ENCODE measurements at regions not wholly inside any gene's neighbourhood (a gene's known extent, or its start where the extent isn't known, plus 50 kb on each side); places are given as distances from the start of the nearest gene placed in this dataset.

DNA sequence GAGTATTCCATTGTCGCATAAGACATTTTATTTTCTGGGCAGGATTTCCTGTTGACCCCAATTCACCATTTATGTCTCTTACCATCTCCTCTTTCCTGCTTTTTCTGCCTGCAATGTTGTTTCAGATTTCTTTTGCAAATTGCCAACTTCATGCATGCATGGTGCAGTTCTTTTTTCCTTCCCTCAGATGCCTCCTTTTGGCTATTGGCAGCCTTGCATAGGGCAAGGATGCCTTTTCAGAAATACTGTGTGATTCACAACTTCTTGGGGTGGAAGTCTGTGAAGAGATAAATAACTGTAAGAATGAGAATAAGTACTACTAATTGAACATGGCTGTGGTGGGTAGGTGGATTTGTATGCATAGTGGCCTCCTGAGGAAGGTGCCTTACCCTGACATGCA is 116.7 kb downstream of the SOX4 start:
- CTCF ChIA-PET (ENCODE audit: partially characterized antibody): no interaction called here
- DNase-seq: no peak
- Histone ChIP-seq H3K27me3 (ENCODE audit: insufficient read depth, low read length) (no peaks in the 10 kb centered on the region), H3K4me1 (ENCODE audit: insufficient read depth, low read length) (no peaks in the 10 kb centered on the region), H3K4me3 (ENCODE audit: low read length in 2 of 2) (no peak overlapping the region), H3K36me3 (ENCODE audit: insufficient read depth, low read length) (no peaks in the 10 kb centered on the region), H3K27ac (ENCODE audit: low read depth, low read length) (no peak overlapping the region), H3K9me3 (ENCODE audit: control insufficient read depth in 1 of 2, low read length in 2 of 2) (no peaks in the 10 kb centered on the region)
- peaks cover 0 to 5% (median 0%) of the 10 kb centered on the region in 8 donors for H3K9me3 Mint-ChIP-seq
- no peaks in the 10 kb centered on the region for H3K36me3 Mint-ChIP-seq
- POLR2A ChIA-PET (ENCODE audit: partially characterized antibody): no interaction called here
- H3K4me3 Mint-ChIP-seq: no peak overlapping the region
- intact Hi-C loops (cut with micrococcal nuclease): no loop called here
- H3K27ac Mint-ChIP-seq: no peak overlapping the region
- peaks cover 1 to 2% of the 10 kb centered on the region in 2 donors for H3K27me3 Mint-ChIP-seq
- H3K4me1 Mint-ChIP-seq: no peaks in the 10 kb centered on the region

DNA sequence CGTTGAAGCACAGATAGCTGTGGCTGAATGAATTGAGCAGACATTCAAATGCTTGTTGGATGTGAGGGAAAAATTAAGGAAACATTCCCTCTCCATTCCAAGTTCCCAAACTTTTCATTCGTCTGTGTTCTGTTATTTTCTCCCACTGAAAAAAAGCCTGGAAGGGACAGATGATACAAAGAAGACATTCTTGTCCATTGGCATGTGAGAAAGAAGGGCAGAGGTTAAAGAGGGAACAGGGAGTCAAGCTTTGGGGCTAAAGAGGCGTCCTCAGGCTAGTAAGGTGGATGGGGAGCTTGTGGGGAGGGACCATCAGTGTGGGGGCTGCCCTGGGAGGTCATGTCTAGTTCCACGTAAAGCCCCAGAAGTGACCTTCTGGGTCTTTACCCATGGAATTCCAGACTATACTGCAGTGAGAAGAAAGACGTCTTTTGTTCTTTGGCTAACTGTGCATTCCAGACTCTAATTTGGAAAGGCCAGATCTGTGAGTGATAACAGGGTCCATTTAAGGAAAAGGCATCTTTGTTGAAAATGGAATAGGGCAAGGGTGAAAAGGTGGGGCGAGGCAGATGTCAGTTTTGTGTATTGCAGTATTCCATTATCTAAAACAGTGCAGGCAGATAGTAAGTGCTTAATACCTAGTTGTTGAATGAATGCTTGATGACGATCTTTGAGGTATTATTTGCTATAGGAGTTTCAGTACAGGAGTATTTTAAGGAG is 117.5 kb downstream of the SOX4 start:
- ChIA-PET POLR2A (ENCODE audit: partially characterized antibody) (no interaction called here), CTCF (ENCODE audit: partially characterized antibody) (no interaction called here)
- H3K4me1 Mint-ChIP-seq: no peaks in the 10 kb centered on the region
- no peak overlapping the region for H3K4me3 ChIP-seq (ENCODE audit: low read length in 2 of 2)
- no peaks in the 10 kb centered on the region for H3K36me3 ChIP-seq (ENCODE audit: insufficient read depth, low read length)
- H3K9me3 ChIP-seq (ENCODE audit: control insufficient read depth in 1 of 2, low read length in 2 of 2): no peaks in the 10 kb centered on the region
- no peaks in the 10 kb centered on the region for H3K4me1 ChIP-seq (ENCODE audit: insufficient read depth, low read length)
- H3K9me3 Mint-ChIP-seq: peaks cover 0 to 5% (median 0%) of the 10 kb centered on the region in 8 donors
- H3K27me3 Mint-ChIP-seq: peaks cover 1 to 2% of the 10 kb centered on the region in 2 donors
- H3K27ac ChIP-seq (ENCODE audit: low read depth, low read length): no peak overlapping the region
- intact Hi-C loops (cut with micrococcal nuclease): no loop called here
- DNase-seq: no peak
- H3K36me3 Mint-ChIP-seq: no peaks in the 10 kb centered on the region
- H3K27me3 ChIP-seq (ENCODE audit: insufficient read depth, low read length): no peaks in the 10 kb centered on the region
- H3K27ac Mint-ChIP-seq: no peak overlapping the region
- no peak overlapping the region for H3K4me3 Mint-ChIP-seq

DNA sequence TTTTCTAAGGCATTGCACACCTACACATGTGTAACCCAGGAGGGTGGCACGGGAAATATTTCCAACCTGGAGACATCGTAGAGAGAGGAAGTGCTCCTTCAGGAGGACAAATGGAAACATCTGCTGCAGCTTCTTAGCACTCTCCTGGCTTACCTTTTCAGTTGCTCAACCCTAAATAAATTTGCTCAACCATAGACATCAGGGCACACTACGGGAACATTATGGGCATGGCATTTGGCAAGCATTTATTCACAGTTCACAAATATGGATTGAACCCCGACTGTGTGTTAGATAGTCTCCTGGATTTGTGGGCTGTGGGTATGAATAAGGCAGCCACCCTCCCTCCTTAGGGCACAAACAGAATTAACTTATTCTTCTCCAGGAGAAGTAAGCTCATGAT is 118.7 kb downstream of the SOX4 start:
- peaks cover 1 to 2% of the 10 kb centered on the region in 2 donors for H3K27me3 Mint-ChIP-seq
- H3K9me3 ChIP-seq (ENCODE audit: control insufficient read depth in 1 of 2, low read length in 2 of 2): no peaks in the 10 kb centered on the region
- no peaks in the 10 kb centered on the region for H3K36me3 Mint-ChIP-seq
- no peak overlapping the region for H3K4me3 Mint-ChIP-seq
- POLR2A ChIA-PET (ENCODE audit: partially characterized antibody): no interaction called here
- H3K9me3 Mint-ChIP-seq: peaks cover 0 to 5% (median 0%) of the 10 kb centered on the region in 8 donors
- H3K27ac ChIP-seq (ENCODE audit: low read depth, low read length): no peak overlapping the region
- no peaks in the 10 kb centered on the region for H3K27me3 ChIP-seq (ENCODE audit: insufficient read depth, low read length)
- no peaks in the 10 kb centered on the region for H3K36me3 ChIP-seq (ENCODE audit: insufficient read depth, low read length)
- H3K4me3 ChIP-seq (ENCODE audit: low read length in 2 of 2): no peak overlapping the region
- DNase-seq: no peak
- no peaks in the 10 kb centered on the region for H3K4me1 Mint-ChIP-seq
- CTCF ChIA-PET (ENCODE audit: partially characterized antibody): no interaction called here
- no peak overlapping the region for H3K27ac Mint-ChIP-seq
- no peaks in the 10 kb centered on the region for H3K4me1 ChIP-seq (ENCODE audit: insufficient read depth, low read length)
- intact Hi-C loops (cut with micrococcal nuclease): no loop called here

DNA sequence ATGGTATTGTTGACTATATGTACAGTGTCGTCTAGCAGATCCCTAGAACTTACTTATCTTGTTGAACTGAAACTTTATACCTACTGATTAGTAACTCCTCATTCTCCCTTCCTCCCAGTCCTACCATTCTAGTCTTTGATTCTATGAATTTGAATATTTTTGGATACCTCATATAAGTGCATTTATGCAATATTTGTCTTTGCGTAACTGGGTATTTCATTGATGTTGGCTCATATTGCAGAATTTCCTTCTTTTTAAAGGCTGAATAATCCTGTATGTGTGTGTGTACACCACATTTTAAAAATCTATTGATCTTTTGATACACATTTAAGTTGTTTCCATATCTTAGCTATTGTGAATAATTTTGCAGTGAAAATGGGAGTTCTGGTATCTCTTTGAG is 119.9 kb downstream of the SOX4 start:
- Histone ChIP-seq H3K36me3 (ENCODE audit: insufficient read depth, low read length) (no peaks in the 10 kb centered on the region), H3K9me3 (ENCODE audit: control insufficient read depth in 1 of 2, low read length in 2 of 2) (no peaks in the 10 kb centered on the region), H3K27ac (ENCODE audit: low read depth, low read length) (no peak overlapping the region), H3K27me3 (ENCODE audit: insufficient read depth, low read length) (no peaks in the 10 kb centered on the region), H3K4me1 (ENCODE audit: insufficient read depth, low read length) (no peaks in the 10 kb centered on the region), H3K4me3 (ENCODE audit: low read length in 2 of 2) (no peak overlapping the region)
- ChIA-PET CTCF (ENCODE audit: partially characterized antibody) (no interaction called here), POLR2A (ENCODE audit: partially characterized antibody) (no interaction called here)
- peaks cover 0 to 2% (median 0%) of the 10 kb centered on the region in 8 donors for H3K9me3 Mint-ChIP-seq
- H3K36me3 Mint-ChIP-seq: no peaks in the 10 kb centered on the region
- H3K27me3 Mint-ChIP-seq: peaks cover 1 to 2% of the 10 kb centered on the region in 2 donors
- no peak overlapping the region for H3K27ac Mint-ChIP-seq
- H3K4me3 Mint-ChIP-seq: no peak overlapping the region
- no peaks in the 10 kb centered on the region for H3K4me1 Mint-ChIP-seq
- no peak for DNase-seq
- intact Hi-C loops (cut with micrococcal nuclease): no loop called here

DNA sequence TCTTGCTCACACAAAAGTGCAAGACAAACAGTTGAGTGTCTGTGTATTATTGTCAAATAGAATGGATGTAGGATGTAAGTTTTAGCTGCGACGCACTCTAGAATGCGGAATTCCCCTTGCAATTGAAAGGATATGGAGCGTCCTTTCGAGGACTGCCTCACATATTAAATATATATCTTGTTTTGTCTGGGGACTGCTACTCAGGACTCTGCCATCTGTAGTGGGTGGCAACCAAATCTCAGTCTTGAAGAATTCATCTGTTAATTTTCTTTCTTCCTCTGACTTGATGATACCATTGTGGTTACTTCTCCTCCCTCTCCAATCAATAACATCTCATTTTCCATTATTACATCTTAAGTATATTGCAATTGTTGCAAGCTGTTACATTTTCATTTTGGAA is 121.6 kb downstream of the SOX4 start:
- POLR2A ChIA-PET (ENCODE audit: partially characterized antibody): no interaction called here
- H3K27ac ChIP-seq (ENCODE audit: low read depth, low read length): no peak overlapping the region
- no peaks in the 10 kb centered on the region for H3K36me3 ChIP-seq (ENCODE audit: insufficient read depth, low read length)
- no peak for DNase-seq
- H3K4me1 ChIP-seq (ENCODE audit: insufficient read depth, low read length): no peaks in the 10 kb centered on the region
- H3K4me3 ChIP-seq (ENCODE audit: low read length in 2 of 2): no peak overlapping the region
- no peaks in the 10 kb centered on the region for H3K9me3 ChIP-seq (ENCODE audit: control insufficient read depth in 1 of 2, low read length in 2 of 2)
- H3K36me3 Mint-ChIP-seq: no peaks in the 10 kb centered on the region
- H3K27ac Mint-ChIP-seq: no peak overlapping the region
- no peaks in the 10 kb centered on the region for H3K4me1 Mint-ChIP-seq
- H3K9me3 Mint-ChIP-seq: peaks cover 0 to 6% (median 1%) of the 10 kb centered on the region in 8 donors
- CTCF ChIA-PET (ENCODE audit: partially characterized antibody): no interaction called here
- intact Hi-C loops (cut with micrococcal nuclease): no loop called here
- H3K4me3 Mint-ChIP-seq: no peak overlapping the region
- peaks cover 1 to 2% of the 10 kb centered on the region in 2 donors for H3K27me3 Mint-ChIP-seq
- H3K27me3 ChIP-seq (ENCODE audit: insufficient read depth, low read length): no peaks in the 10 kb centered on the region

DNA sequence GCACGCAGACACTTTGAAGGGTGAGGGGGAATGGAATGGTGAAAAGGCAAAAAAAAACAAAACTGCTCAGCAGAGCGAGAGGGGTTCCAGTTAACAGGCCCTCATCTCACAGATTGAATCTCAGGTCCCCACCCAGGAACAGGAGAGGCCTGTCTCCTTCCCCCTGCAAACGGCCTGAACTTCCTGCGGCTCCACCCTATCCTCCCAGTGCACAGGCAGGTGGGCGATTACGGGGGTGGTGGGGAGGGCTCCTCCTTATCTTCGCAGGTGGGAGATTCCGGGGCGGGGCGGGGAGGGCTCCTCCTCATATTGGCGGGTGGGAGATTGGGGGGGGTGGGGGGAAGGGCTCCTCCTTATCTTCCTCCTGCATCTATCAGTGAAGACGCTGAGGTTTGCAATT is 129.0 kb downstream of the SOX4 start:
- CTCF ChIA-PET (ENCODE audit: partially characterized antibody): no interaction called here
- POLR2A ChIA-PET (ENCODE audit: partially characterized antibody): no interaction called here
- Mint-ChIP-seq H3K27me3 (no peaks in the 10 kb centered on the region), H3K4me3 (no peak overlapping the region), H3K36me3 (no peaks in the 10 kb centered on the region), H3K9me3 (peaks cover 0 to 6% (median 1%) of the 10 kb centered on the region in 8 donors), H3K4me1 (peaks cover 0 to 1% (median 0%) of the 10 kb centered on the region in 4 donors), H3K27ac (no peak overlapping the region)
- H3K4me3 ChIP-seq (ENCODE audit: low read length in 2 of 2): no peak overlapping the region
- no peak overlapping the region for H3K27ac ChIP-seq (ENCODE audit: low read depth, low read length)
- H3K4me1 ChIP-seq (ENCODE audit: insufficient read depth, low read length): no peaks in the 10 kb centered on the region
- H3K36me3 ChIP-seq (ENCODE audit: insufficient read depth, low read length): no peaks in the 10 kb centered on the region
- intact Hi-C loops (cut with micrococcal nuclease): no loop called here
- no peaks in the 10 kb centered on the region for H3K27me3 ChIP-seq (ENCODE audit: insufficient read depth, low read length)
- no peak for DNase-seq
- no peaks in the 10 kb centered on the region for H3K9me3 ChIP-seq (ENCODE audit: control insufficient read depth in 1 of 2, low read length in 2 of 2)

DNA sequence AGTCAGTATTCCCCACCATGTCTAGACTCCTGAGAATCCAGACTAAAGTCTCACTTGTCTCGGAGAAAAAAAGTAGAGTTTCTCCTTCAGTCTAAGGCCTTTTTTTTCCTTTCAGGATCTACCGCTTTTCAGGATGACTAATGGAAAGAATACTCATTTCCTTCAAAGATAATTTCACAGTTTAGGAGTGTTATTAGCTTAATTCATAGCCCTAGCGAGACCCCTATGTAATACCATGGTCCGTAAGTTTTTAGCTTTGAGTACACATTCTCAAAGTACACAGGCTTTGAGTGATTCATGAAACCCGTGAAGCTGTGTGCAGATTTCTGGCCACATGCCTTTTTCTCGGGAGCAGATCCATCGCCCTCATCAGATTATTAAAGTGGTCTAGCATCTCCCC is 133.1 kb downstream of the SOX4 start:
- Histone ChIP-seq H3K9me3 (ENCODE audit: control insufficient read depth in 1 of 2, low read length in 2 of 2) (no peaks in the 10 kb centered on the region), H3K4me3 (ENCODE audit: low read length in 2 of 2) (no peak overlapping the region), H3K27me3 (ENCODE audit: insufficient read depth, low read length) (no peaks in the 10 kb centered on the region), H3K27ac (ENCODE audit: low read depth, low read length) (no peak overlapping the region), H3K36me3 (ENCODE audit: insufficient read depth, low read length) (no peaks in the 10 kb centered on the region), H3K4me1 (ENCODE audit: insufficient read depth, low read length) (no peaks in the 10 kb centered on the region)
- H3K9me3 Mint-ChIP-seq: no peaks in the 10 kb centered on the region
- no peaks in the 10 kb centered on the region for H3K36me3 Mint-ChIP-seq
- no peak overlapping the region for H3K27ac Mint-ChIP-seq
- no peak overlapping the region for H3K4me3 Mint-ChIP-seq
- no peak for DNase-seq
- peaks cover 0 to 1% (median 0%) of the 10 kb centered on the region in 4 donors for H3K4me1 Mint-ChIP-seq
- H3K27me3 Mint-ChIP-seq: no peaks in the 10 kb centered on the region
- ChIA-PET CTCF (ENCODE audit: partially characterized antibody) (no interaction called here), POLR2A (ENCODE audit: partially characterized antibody) (no interaction called here)
- intact Hi-C loops (cut with micrococcal nuclease): no loop called here

DNA sequence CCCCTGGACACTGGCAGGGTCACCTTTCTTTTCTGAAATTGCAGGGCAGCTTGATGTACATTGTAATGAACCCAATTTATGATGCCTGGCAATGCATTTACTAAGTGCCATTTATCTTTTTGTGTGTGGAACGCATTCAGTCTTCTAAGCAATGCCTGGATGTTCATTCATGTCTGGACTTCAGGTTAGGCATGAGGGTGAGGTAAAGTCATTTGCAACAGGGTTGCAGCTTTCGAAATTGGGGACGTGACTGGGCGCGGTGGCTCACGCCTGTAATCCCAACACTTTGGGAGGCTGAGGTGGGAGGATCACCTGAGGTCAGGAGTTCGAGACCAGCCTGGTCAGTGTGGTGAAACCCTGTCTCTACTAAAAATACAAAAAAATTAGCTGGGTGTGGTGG is 134.6 kb downstream of the SOX4 start:
- ChIA-PET CTCF (ENCODE audit: partially characterized antibody) (no interaction called here), POLR2A (ENCODE audit: partially characterized antibody) (no interaction called here)
- intact Hi-C loops (cut with micrococcal nuclease): no loop called here
- Histone ChIP-seq H3K4me1 (ENCODE audit: insufficient read depth, low read length) (no peaks in the 10 kb centered on the region), H3K27ac (ENCODE audit: low read depth, low read length) (no peak overlapping the region), H3K4me3 (ENCODE audit: low read length in 2 of 2) (no peak overlapping the region), H3K9me3 (ENCODE audit: control insufficient read depth in 1 of 2, low read length in 2 of 2) (no peaks in the 10 kb centered on the region), H3K36me3 (ENCODE audit: insufficient read depth, low read length) (no peaks in the 10 kb centered on the region), H3K27me3 (ENCODE audit: insufficient read depth, low read length) (no peaks in the 10 kb centered on the region)
- no peaks in the 10 kb centered on the region for H3K4me1 Mint-ChIP-seq
- no peaks in the 10 kb centered on the region for H3K9me3 Mint-ChIP-seq
- no peak overlapping the region for H3K4me3 Mint-ChIP-seq
- DNase-seq: no peak
- no peaks in the 10 kb centered on the region for H3K27me3 Mint-ChIP-seq
- H3K36me3 Mint-ChIP-seq: no peaks in the 10 kb centered on the region
- no peak overlapping the region for H3K27ac Mint-ChIP-seq
